ENCODE measurements at regions not wholly inside any gene's neighbourhood (a gene's known extent, or its start where the extent isn't known, plus 50 kb on each side); places are given as distances from the start of the nearest gene placed in this dataset.

DNA sequence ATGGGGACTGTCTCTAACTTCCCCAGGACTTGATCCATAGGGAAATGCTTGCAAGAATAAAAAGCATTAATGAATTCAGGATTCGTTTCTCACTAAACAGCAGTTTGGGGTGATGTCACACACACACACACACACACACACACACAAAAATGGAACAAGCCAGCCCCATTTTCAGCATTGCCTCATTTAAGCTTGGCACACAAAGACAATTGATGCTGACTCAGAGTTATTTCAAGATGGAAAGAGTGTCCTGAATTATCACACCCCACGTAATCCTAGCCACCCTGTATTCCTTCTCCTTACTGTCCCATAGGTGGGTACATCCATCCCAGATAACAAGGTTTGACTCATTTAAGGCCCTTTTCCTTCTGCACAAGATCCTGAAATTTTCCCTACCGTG, 345.1 kb upstream of the HS3ST1 start:
- TF ChIP-seq FOXK2 (conservative IDR thresholded peaks at IDR 0.05 in 1 of 2, IDR thresholded peaks at IDR 0.05 in 1 of 2; ENCODE audit: low read depth in 2 of 2), result no peak
- TF ChIP-seq, protein P1, sequence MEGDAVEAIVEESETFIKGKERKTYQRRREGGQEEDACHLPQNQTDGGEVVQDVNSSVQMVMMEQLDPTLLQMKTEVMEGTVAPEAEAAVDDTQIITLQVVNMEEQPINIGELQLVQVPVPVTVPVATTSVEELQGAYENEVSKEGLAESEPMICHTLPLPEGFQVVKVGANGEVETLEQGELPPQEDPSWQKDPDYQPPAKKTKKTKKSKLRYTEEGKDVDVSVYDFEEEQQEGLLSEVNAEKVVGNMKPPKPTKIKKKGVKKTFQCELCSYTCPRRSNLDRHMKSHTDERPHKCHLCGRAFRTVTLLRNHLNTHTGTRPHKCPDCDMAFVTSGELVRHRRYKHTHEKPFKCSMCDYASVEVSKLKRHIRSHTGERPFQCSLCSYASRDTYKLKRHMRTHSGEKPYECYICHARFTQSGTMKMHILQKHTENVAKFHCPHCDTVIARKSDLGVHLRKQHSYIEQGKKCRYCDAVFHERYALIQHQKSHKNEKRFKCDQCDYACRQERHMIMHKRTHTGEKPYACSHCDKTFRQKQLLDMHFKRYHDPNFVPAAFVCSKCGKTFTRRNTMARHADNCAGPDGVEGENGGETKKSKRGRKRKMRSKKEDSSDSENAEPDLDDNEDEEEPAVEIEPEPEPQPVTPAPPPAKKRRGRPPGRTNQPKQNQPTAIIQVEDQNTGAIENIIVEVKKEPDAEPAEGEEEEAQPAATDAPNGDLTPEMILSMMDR (IDR thresholded peaks at IDR 0.05 in 2 of 3, conservative IDR thresholded peaks at IDR 0.05 in 1 of 3; ENCODE audit: insufficient read depth in 2 of 3, low read depth in 1 of 3, low read length in 3 of 3), result no peak

Measured in K562 (cell line).